ENCODE measurements at regions not wholly inside any gene's neighbourhood (a gene's known extent, or its start where the extent isn't known, plus 50 kb on each side); places are given as distances from the start of the nearest gene placed in this dataset.

- H3K27me3 ChIP-seq (replicated peaks; ENCODE audit: insufficient read depth) = no peaks in the 10 kb centered on the region
- DNase-seq (ENCODE audit: low spot score) (no peak), ATAC-seq (ENCODE audit: insufficient number of reproducible peaks, low FRiP score, low read depth) (no peak)
- H3K4me3 ChIP-seq = no peak overlapping the region
- peaks cover 0 to 12% of the 10 kb centered on the region in 2 donors for H3K4me1 ChIP-seq (ENCODE audit: control insufficient read depth in 1 of 2, low read depth in 2 of 2)
- no peaks in the 10 kb centered on the region for H3K36me3 ChIP-seq
- TF ChIP-seq CTCF (IDR thresholded peaks at IDR 0.05) = no peak
- no peak overlapping the region for H3K27ac ChIP-seq
- H3K9me3 ChIP-seq = no peaks in the 10 kb centered on the region
These were observed 381.2 kb upstream of the IGFBP7 start for GRCh38 chr4:57491388-57491787.

- Histone ChIP-seq H3K27me3 (replicated peaks; ENCODE audit: insufficient read depth) (no peaks in the 10 kb centered on the region), H3K4me3 (no peak overlapping the region), H3K27ac (no peak overlapping the region), H3K4me1 (ENCODE audit: control insufficient read depth in 1 of 2, low read depth in 2 of 2) (peaks cover 0 to 12% of the 10 kb centered on the region in 2 donors), H3K36me3 (no peaks in the 10 kb centered on the region), H3K9me3 (no peaks in the 10 kb centered on the region)
- ATAC-seq (ENCODE audit: insufficient number of reproducible peaks, low FRiP score, low read depth) (no peak), DNase-seq (ENCODE audit: low spot score) (no peak)
- no peak for TF ChIP-seq CTCF (IDR thresholded peaks at IDR 0.05)
These were observed 380.5 kb upstream of the IGFBP7 start for GRCh38 chr4:57490520-57491255.

- Histone ChIP-seq H3K27me3 (replicated peaks; ENCODE audit: insufficient read depth) (no peaks in the 10 kb centered on the region), H3K36me3 (no peaks in the 10 kb centered on the region), H3K4me1 (ENCODE audit: control insufficient read depth in 1 of 2, low read depth in 2 of 2) (peaks cover 0 to 12% of the 10 kb centered on the region in 2 donors), H3K4me3 (no peak overlapping the region), H3K9me3 (no peaks in the 10 kb centered on the region), H3K27ac (no peak overlapping the region)
- DNase-seq (ENCODE audit: low spot score) (no peak), ATAC-seq (ENCODE audit: insufficient number of reproducible peaks, low FRiP score, low read depth) (no peak)
- TF ChIP-seq CTCF (IDR thresholded peaks at IDR 0.05) = no peak
These were observed 378.4 kb upstream of the IGFBP7 start for GRCh38 chr4:57488366-57489162.

- TF ChIP-seq CTCF (IDR thresholded peaks at IDR 0.05) = no peak
- no peak for ATAC-seq (ENCODE audit: insufficient number of reproducible peaks, low FRiP score, low read depth)
These were observed 365.2 kb upstream of the IGFBP7 start for GRCh38 chr4:57475424-57475823.

GRCh38 chr4:57465321-57466056, 355.3 kb upstream of the IGFBP7 start:
- ATAC-seq (ENCODE audit: insufficient number of reproducible peaks, low FRiP score, low read depth) (no peak), DNase-seq (ENCODE audit: low spot score) (no peak)
- H3K36me3 ChIP-seq = no peaks in the 10 kb centered on the region
- no peaks in the 10 kb centered on the region for H3K27me3 ChIP-seq (replicated peaks; ENCODE audit: insufficient read depth)
- H3K9me3 ChIP-seq = no peaks in the 10 kb centered on the region
- H3K4me3 ChIP-seq = no peak overlapping the region
- H3K27ac ChIP-seq = no peak overlapping the region
- TF ChIP-seq CTCF (IDR thresholded peaks at IDR 0.05) = no peak
- H3K4me1 ChIP-seq (ENCODE audit: control insufficient read depth in 1 of 2, low read depth in 2 of 2) = no peaks in the 10 kb centered on the region

More at GRCh38 chr4:57475424-57475823, 365.2 kb upstream of the IGFBP7 start:
- Histone ChIP-seq H3K4me1 (ENCODE audit: control insufficient read depth in 1 of 2, low read depth in 2 of 2) (no peaks in the 10 kb centered on the region), H3K27ac (no peak overlapping the region), H3K4me3 (no peak overlapping the region), H3K9me3 (no peaks in the 10 kb centered on the region), H3K36me3 (no peaks in the 10 kb centered on the region), H3K27me3 (replicated peaks; ENCODE audit: insufficient read depth) (no peaks in the 10 kb centered on the region)
- no peak for DNase-seq (ENCODE audit: low spot score)

Measured in thoracic aorta (tissue), 2 donors.